ENCODE measurements at regions not wholly inside any gene's neighbourhood (a gene's known extent, or its start where the extent isn't known, plus 50 kb on each side); places are given as distances from the start of the nearest gene placed in this dataset.

DNA sequence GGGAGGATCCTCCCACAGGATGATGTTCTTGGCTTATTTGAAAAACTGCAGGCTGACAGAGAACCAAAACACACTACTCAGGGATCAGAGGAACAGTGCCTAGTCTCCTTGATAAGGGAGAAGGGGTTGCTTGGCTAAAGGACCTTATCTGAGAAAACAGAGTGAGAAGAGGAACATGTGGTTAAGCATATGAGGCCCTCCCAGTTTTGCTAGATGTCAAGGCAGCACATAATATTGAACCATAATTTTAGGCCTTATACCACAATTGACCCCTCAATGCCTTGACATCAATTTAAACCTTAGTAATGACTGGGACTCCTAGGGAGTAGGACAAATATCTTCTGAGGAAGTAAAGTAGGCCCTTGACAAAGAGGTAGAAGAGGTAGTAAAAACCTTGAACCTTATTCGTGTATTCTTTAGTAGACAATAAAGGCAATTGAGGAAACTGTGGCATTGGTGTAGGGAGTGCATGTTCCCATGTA, 79.3 kb downstream of the TEX13C start (continued):
- TF ChIP-seq PRPF4 (IDR thresholded peaks at IDR 0.05; ENCODE audit: insufficient read depth, low read depth, low read length, poor library complexity, severe bottlenecking) (no peak), ZNF239 (CRISPR knock-in tag; IDR thresholded peaks at IDR 0.05) (no peak), THAP12 (CRISPR knock-in tag; IDR thresholded peaks at IDR 0.05) (no peak), NFE2 (IDR thresholded peaks at IDR 0.05; ENCODE audit: low read depth) (0 out of 2 replicates have a peak, but pooled peaks have one; percentile 15), DMBX1 (CRISPR knock-in tag; IDR thresholded peaks at IDR 0.05; ENCODE audit: borderline replicate concordance) (peak; percentile 72; the same call in 1 of the 2 replicates), RAD21 (CRISPR knock-in tag; conservative IDR thresholded peaks at IDR 0.05 in 1 of 2, IDR thresholded peaks at IDR 0.05 in 1 of 2) (peak in 1 of 2 experiments; percentile 35; a peak in 2 of 4 replicates), ZNF79 (CRISPR knock-in tag; IDR thresholded peaks at IDR 0.05; ENCODE audit: low read depth) (no peak), ZNF311 (CRISPR knock-in tag; IDR thresholded peaks at IDR 0.05) (no peak), GATAD2B (IDR thresholded peaks at IDR 0.05; ENCODE audit: borderline replicate concordance) (peak; percentile 21; the same call in 1 of the 2 replicates), POLR2B (IDR thresholded peaks at IDR 0.05; ENCODE audit: low read depth, partially characterized antibody) (no peak), TEAD1 (CRISPR knock-in tag; IDR thresholded peaks at IDR 0.05) (no peak), POLR2G (IDR thresholded peaks at IDR 0.05; ENCODE audit: low read depth, low read length) (no peak), IRF1 (CRISPR knock-in tag; IDR thresholded peaks at IDR 0.05; ENCODE audit: borderline replicate concordance) (no peak), ADNP (tag; IDR thresholded peaks at IDR 0.05) (peak; percentile 42; the same call in 1 of the 2 replicates), ATF4 (CRISPR knock-in tag; IDR thresholded peaks at IDR 0.05) (no peak), NRF1 (conservative IDR thresholded peaks at IDR 0.05 in 1 of 2, IDR thresholded peaks at IDR 0.05 in 1 of 2) (peak in 1 of 2 experiments; percentile 9; a peak in 1 of 4 replicates), MED1 (CRISPR knock-in tag; IDR thresholded peaks at IDR 0.05; ENCODE audit: borderline replicate concordance) (no peak), HDAC1 (IDR thresholded peaks at IDR 0.05) (peak in 1 of 2 experiments; percentile 67; a peak in 2 of 4 replicates), PCBP2 (IDR thresholded peaks at IDR 0.05; ENCODE audit: low read depth, low read length, poor library complexity, severe bottlenecking) (no peak), BRD4 (IDR thresholded peaks at IDR 0.05) (no peak), CC2D1A (IDR thresholded peaks at IDR 0.05) (peak; percentile 51; the same call in 1 of the 2 replicates), U2AF2 (optimal IDR thresholded peaks at IDR 0.05; ENCODE audit: low read depth, low read length) (no peak), ARHGAP35 (IDR thresholded peaks at IDR 0.05; ENCODE audit: partially characterized antibody) (no peak)
- TF ChIP-seq, protein P1, sequence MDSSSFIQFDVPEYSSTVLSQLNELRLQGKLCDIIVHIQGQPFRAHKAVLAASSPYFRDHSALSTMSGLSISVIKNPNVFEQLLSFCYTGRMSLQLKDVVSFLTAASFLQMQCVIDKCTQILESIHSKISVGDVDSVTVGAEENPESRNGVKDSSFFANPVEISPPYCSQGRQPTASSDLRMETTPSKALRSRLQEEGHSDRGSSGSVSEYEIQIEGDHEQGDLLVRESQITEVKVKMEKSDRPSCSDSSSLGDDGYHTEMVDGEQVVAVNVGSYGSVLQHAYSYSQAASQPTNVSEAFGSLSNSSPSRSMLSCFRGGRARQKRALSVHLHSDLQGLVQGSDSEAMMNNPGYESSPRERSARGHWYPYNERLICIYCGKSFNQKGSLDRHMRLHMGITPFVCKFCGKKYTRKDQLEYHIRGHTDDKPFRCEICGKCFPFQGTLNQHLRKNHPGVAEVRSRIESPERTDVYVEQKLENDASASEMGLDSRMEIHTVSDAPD (CRISPR knock-in tag; IDR thresholded peaks at IDR 0.05) = no peak
